ENCODE measurements at regions not wholly inside any gene's neighbourhood (a gene's known extent, or its start where the extent isn't known, plus 50 kb on each side); places are given as distances from the start of the nearest gene placed in this dataset.

DNA sequence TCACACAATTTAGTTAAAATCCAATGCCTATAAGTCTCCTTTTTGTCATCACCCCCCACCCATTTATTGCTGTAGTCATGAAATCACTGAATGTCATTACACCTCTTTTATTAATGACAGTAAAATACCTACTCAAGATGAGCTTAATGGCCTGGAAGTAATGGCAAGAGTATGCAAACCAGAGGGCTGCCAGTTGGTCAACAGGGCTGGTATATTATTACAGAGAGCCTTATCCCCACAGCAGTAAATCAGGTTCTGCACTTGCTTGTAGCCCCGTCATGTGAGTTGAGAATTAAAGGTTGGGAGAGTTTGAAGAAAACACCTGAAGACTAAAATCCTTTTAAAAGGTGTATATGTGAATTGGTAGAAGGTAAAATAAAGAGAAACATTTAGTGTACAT, 372.4 kb downstream of the MAT2B start:
- H3K36me3 ChIP-seq (replicated peaks in 1 of 2), result no peaks in the 10 kb centered on the region
- no peaks in the 10 kb centered on the region for H3K4me1 ChIP-seq (replicated peaks in 1 of 2)
- H3K27ac ChIP-seq, result no peak overlapping the region
- intact Hi-C loops (cut with DNase I), result no loop called here
- no peaks in the 10 kb centered on the region for H3K9me3 ChIP-seq (replicated peaks in 1 of 3)
- WGBS, 4 donors, result 80 to 97% (median 92%) methylated on average over 1 of the region's 1 CpG
- TF ChIP-seq POLR2A (IDR thresholded peaks at IDR 0.05), result no peak
- TF ChIP-seq, protein P1, sequence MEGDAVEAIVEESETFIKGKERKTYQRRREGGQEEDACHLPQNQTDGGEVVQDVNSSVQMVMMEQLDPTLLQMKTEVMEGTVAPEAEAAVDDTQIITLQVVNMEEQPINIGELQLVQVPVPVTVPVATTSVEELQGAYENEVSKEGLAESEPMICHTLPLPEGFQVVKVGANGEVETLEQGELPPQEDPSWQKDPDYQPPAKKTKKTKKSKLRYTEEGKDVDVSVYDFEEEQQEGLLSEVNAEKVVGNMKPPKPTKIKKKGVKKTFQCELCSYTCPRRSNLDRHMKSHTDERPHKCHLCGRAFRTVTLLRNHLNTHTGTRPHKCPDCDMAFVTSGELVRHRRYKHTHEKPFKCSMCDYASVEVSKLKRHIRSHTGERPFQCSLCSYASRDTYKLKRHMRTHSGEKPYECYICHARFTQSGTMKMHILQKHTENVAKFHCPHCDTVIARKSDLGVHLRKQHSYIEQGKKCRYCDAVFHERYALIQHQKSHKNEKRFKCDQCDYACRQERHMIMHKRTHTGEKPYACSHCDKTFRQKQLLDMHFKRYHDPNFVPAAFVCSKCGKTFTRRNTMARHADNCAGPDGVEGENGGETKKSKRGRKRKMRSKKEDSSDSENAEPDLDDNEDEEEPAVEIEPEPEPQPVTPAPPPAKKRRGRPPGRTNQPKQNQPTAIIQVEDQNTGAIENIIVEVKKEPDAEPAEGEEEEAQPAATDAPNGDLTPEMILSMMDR (IDR thresholded peaks at IDR 0.05), result no peak
- no peaks in the 10 kb centered on the region for H3K27me3 ChIP-seq
- no peak for DNase-seq
- no peak overlapping the region for H3K4me3 ChIP-seq

DNA sequence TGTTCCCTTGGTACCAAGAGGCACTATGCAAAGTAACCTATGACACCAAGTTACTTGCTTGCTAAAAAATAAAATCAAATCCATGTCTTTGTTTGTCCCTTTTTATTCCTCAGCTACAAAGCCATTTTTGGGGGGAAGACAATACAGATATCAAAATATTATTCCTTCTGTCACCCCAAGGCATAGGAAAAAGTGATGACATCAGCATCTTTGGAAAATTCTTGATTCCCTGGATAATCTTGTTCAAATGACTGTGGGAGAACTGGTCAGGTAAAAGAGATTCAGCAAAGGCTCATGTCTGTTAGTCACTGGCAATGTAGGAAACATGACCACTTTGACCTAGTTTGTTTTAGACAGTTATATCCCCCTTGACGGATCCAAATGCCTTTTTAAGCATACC, 373.1 kb downstream of the MAT2B start:
- Histone ChIP-seq H3K4me1 (replicated peaks in 1 of 2) (no peaks in the 10 kb centered on the region), H3K4me3 (no peak overlapping the region), H3K27me3 (no peaks in the 10 kb centered on the region), H3K36me3 (replicated peaks in 1 of 2) (no peaks in the 10 kb centered on the region), H3K27ac (no peak overlapping the region), H3K9me3 (replicated peaks in 1 of 3) (no peaks in the 10 kb centered on the region)
- DNase-seq, result no peak
- intact Hi-C loops (cut with DNase I), result no loop called here
- TF ChIP-seq, protein P1 (IDR thresholded peaks at IDR 0.05), result no peak
- TF ChIP-seq POLR2A (IDR thresholded peaks at IDR 0.05), result no peak
- 56 to 86% (median 71%) methylated on average over 1 of the region's 1 CpG for WGBS, 4 donors

DNA sequence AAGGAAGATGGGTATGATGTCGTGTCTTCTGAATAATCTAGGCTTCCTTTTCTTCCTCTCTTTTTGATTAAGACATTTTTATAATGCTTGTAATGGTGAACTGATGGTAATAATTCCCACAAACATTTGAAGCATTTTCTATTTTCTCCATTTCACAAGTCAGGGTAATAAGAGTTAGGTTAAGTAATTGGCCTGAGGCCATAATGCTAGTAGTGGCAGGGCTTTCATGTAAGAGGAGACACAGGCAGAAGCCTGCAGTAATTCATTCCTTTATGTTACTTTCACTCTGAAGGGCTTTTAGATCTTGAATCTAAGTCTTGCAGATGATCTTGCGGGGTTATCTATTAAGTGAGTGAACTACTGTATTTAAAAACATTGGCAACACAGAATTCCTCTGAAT, 374.9 kb downstream of the MAT2B start:
- Histone ChIP-seq H3K36me3 (replicated peaks in 1 of 2) (no peaks in the 10 kb centered on the region), H3K4me1 (replicated peaks in 1 of 2) (no peaks in the 10 kb centered on the region), H3K9me3 (replicated peaks in 1 of 3) (no peaks in the 10 kb centered on the region), H3K27me3 (no peaks in the 10 kb centered on the region), H3K4me3 (no peak overlapping the region), H3K27ac (no peak overlapping the region)
- 78 to 83% (median 81%) methylated on average over 2 of the region's 2 CpGs for WGBS, 4 donors
- intact Hi-C loops (cut with DNase I), result no loop called here
- TF ChIP-seq, protein P1 (IDR thresholded peaks at IDR 0.05), result no peak
- TF ChIP-seq POLR2A (IDR thresholded peaks at IDR 0.05), result no peak
- DNase-seq, result no peak

DNA sequence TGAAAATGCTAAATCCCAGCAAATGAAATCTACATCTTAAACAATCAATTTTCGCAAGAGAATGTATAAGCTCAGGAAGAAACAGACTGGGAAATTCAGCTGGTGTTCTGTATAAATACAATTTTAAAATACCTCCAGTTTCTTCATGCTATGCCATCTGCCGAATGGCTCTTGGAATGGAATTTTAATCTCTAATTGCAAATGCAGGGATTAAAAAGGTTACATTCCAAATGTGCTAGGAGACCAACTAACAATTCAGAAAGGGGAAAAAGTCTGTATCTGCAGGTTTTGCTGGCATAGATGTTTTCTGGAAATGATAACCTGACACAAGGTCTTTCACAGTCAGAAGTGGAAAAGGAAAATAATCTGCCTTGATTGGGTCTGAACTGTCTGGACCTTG, 379.7 kb downstream of the MAT2B start:
- H3K4me1 ChIP-seq (replicated peaks in 1 of 2), result no peaks in the 10 kb centered on the region
- H3K4me3 ChIP-seq, result no peak overlapping the region
- intact Hi-C loops (cut with DNase I), result no loop called here
- H3K9me3 ChIP-seq (replicated peaks in 1 of 3), result no peaks in the 10 kb centered on the region
- no peak for DNase-seq
- no peaks in the 10 kb centered on the region for H3K27me3 ChIP-seq
- no peaks in the 10 kb centered on the region for H3K36me3 ChIP-seq (replicated peaks in 1 of 2)
- no peak overlapping the region for H3K27ac ChIP-seq
- TF ChIP-seq POLR2A (IDR thresholded peaks at IDR 0.05), result no peak
- TF ChIP-seq, protein P1 (IDR thresholded peaks at IDR 0.05), result no peak
- 70 to 86% (median 77%) methylated on average over 2 of the region's 2 CpGs for WGBS, 4 donors
